T-helper 17 cell (primary cell): ENCODE measurements at regions not wholly inside any gene's neighbourhood (a gene's known extent, or its start where the extent isn't known, plus 50 kb on each side); places are given as distances from the start of the nearest gene placed in this dataset.

Experiments
- ATAC-seq: fragments of 150-1000 bp; cut with Tn5 transposase; 2 replicates; pipeline ENCODE4 v1.10.0; 2021; ENCODE audit warnings: mild to moderate bottlenecking, moderate library complexity
- DNase-seq, 3 donors: peaks; one replicate each; pipeline versions ENCODE4 v3.0.0 to v3.0.0-alpha.2; 2020 to 2021
- H3K9me3 ChIP-seq: one replicate; pipeline ENCODE4 v1.7.0; 2013; ENCODE audit warnings: low read length, mild to moderate bottlenecking; ENCODE audit not compliant: control insufficient read depth, poor library complexity, severe bottlenecking
- H3K27ac Mint-ChIP-seq: one replicate; pipeline ENCODE4 v1.8.0; 2022; ENCODE audit warnings: mild to moderate bottlenecking, moderate library complexity, mixed read lengths
- H3K27me3 Mint-ChIP-seq: one replicate; pipeline ENCODE4 v1.8.0; 2022; ENCODE audit warnings: mixed read lengths
- H3K36me3 Mint-ChIP-seq: one replicate; pipeline ENCODE4 v1.8.0; 2022; ENCODE audit warnings: low read depth, mixed read lengths
- H3K4me1 Mint-ChIP-seq: one replicate; pipeline ENCODE4 v1.8.0; 2022; ENCODE audit warnings: mild to moderate bottlenecking, mixed read lengths
- H3K4me3 Mint-ChIP-seq: one replicate; pipeline ENCODE4 v1.8.0; 2022; ENCODE audit warnings: mild to moderate bottlenecking, moderate library complexity, mixed read lengths

DNA sequence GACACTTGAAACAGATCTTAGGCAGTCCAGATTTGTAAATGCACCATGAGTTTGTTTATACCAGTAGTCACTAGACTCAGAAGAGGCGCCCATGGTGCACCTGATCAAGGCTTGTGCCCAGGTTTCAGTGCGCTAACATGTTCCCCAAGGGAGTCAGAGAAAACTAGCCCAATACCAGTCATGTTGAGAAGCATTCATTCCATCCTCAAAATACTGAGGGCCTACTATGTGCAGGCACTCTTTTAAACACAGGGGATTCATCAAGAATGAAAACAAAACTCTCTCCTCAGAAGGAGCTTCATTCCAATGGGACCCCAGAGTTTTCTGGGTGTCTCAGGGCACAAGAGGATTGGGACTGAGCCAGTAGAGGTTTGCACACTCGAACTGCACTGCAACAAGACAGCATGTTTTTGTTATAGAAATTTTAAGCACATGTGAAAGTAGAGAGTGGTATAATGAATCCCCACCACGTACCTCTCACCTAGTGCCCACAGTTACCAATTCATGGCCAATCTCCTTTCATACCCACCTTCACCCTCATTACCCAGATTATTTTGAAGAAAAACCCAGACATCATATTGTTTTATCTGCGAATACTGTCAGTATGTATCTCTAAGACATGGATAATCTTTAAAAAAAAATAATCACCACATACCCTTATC lies 55.0 kb upstream of the ARID5B start:
- Mint-ChIP-seq H3K4me3 (no peak overlapping the region), H3K36me3 (no peaks in the 10 kb centered on the region), H3K4me1 (peaks cover 3% of the 10 kb centered on the region), H3K27me3 (no peaks in the 10 kb centered on the region), H3K27ac (no peak overlapping the region)
- no peaks in the 10 kb centered on the region for H3K9me3 ChIP-seq
- DNase-seq (no peak), ATAC-seq (no peak)

DNA sequence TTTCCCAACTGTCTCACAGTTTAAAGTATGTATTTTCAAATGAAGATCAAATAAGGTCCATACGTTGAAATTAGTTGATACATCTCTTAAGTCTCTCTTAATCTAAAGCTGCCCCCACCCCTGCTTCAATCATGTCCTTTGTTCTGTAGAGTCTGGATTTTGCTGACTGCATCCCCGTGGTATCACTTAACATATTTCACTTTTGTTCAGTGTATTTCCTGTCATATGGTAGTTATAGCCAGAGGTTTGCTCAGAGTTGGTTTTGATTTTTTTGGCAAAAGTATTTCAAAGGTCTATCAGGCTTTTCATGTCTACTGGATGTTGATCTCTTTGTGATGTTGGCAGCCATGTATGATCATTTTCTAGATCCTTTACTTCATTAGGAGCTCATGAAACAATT lies 54.4 kb upstream of the ARID5B start:
- no peaks in the 10 kb centered on the region for H3K27me3 Mint-ChIP-seq
- peaks cover 3% of the 10 kb centered on the region for H3K4me1 Mint-ChIP-seq
- H3K27ac Mint-ChIP-seq = no peak overlapping the region
- H3K36me3 Mint-ChIP-seq = no peaks in the 10 kb centered on the region
- H3K9me3 ChIP-seq = no peaks in the 10 kb centered on the region
- ATAC-seq (no peak), DNase-seq (no peak)
- H3K4me3 Mint-ChIP-seq = no peak overlapping the region

DNA sequence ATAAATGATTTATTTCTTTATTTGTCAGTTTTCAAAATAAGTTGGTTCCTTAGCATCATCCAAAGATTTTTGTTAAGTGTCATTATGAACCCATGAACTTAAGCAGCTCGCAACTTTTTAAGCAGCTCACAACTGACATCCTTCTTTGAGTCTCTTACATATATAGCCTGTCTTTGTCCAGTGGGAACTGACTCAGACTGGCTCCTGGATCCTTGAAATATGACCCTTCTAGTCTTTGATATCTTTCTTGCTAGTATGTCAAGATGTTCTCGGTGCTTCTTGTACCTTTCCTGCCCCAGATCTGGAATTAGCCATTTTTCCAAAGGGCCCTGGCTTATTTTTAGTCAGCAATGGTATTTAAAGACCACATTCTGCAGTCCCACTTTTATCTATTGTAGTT lies 53.9 kb upstream of the ARID5B start:
- H3K27me3 Mint-ChIP-seq = peaks cover 5% of the 10 kb centered on the region

DNA sequence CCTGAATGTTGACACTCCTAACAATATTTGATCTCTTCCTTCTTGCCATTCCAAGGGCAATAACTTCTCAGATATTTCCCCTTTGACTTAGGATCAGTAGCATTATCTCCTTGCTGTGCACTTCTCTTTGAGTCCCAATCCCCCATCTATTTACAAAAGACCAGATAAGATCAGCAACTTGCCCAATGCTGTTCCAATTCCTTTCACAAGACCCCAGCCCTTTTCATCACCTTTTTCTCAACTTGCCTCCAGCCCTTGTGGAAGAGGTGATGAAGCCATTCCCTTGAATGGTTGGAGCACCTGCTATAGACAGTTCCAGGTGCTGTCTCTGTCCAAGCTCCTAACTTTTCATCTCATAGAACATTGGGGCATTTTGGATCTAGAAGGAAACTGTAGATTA lies 51.1 kb upstream of the ARID5B start:
- peaks cover 3% of the 10 kb centered on the region for H3K4me1 Mint-ChIP-seq
- no peaks in the 10 kb centered on the region for H3K9me3 ChIP-seq
- no peak for DNase-seq
- ATAC-seq = no peak
- no peak overlapping the region for H3K4me3 Mint-ChIP-seq
- no peak overlapping the region for H3K27ac Mint-ChIP-seq
- H3K36me3 Mint-ChIP-seq = no peaks in the 10 kb centered on the region
- peaks cover 14% of the 10 kb centered on the region for H3K27me3 Mint-ChIP-seq

More for the DNA sequence above, 53.9 kb upstream of the ARID5B start:
- Mint-ChIP-seq H3K27ac (no peak overlapping the region), H3K4me3 (no peak overlapping the region), H3K4me1 (peaks cover 3% of the 10 kb centered on the region), H3K36me3 (no peaks in the 10 kb centered on the region)
- ATAC-seq (no peak), DNase-seq (no peak)
- no peaks in the 10 kb centered on the region for H3K9me3 ChIP-seq
